OCI-LY1 (cell line): ENCODE measurements at regions not wholly inside any gene's neighbourhood (a gene's known extent, or its start where the extent isn't known, plus 50 kb on each side); places are given as distances from the start of the nearest gene placed in this dataset.

Experiments used
- H2AFZ ChIP-seq: fragments of 200-600 bp; sonication (generic), shearing (Covaris generic); 2 replicates; pipeline ENCODE4 v1.6.0; 2014; ENCODE audit warnings: antibody characterized with exemption, mild to moderate bottlenecking, low read length
- H3F3A ChIP-seq: fragments of 200-600 bp; sonication (generic), shearing (Covaris generic); 2 replicates; pipeline ENCODE4 v1.6.0; 2014; ENCODE audit warnings: mild to moderate bottlenecking, antibody characterized with exemption, low read length, moderate library complexity; ENCODE audit not compliant: insufficient read depth
- H3K27ac ChIP-seq: fragments of 200-600 bp; sonication (generic); 2 replicates; pipeline ENCODE4 v1.5.1; 2014; ENCODE audit warnings: low read length, mixed run types, mild to moderate bottlenecking, low read depth; ENCODE audit not compliant: poor library complexity, severe bottlenecking
- H3K27me3 ChIP-seq: fragments of 200-600 bp; sonication (generic); 2 replicates; pipeline ENCODE4 v1.6.0; 2014; ENCODE audit warnings: antibody characterized with exemption, mild to moderate bottlenecking, low read length, moderate library complexity; ENCODE audit not compliant: insufficient read depth
- H3K36me3 ChIP-seq: fragments of 200-600 bp; sonication (generic); 2 replicates; pipeline ENCODE4 v1.6.1; 2014; ENCODE audit warnings: mild to moderate bottlenecking, antibody characterized with exemption, low read length, moderate library complexity, mixed read lengths; ENCODE audit not compliant: insufficient read depth
- H3K4me1 ChIP-seq: fragments of 200-600 bp; sonication (generic); 2 replicates; pipeline ENCODE4 v1.5.1; 2014; ENCODE audit warnings: mild to moderate bottlenecking, low read length, moderate library complexity; ENCODE audit not compliant: insufficient read depth, severe bottlenecking
- H3K4me2 ChIP-seq: fragments of 200-600 bp; sonication (generic), shearing (Covaris generic); 2 replicates; pipeline ENCODE4 v1.6.1; 2014; ENCODE audit warnings: low read length
- H3K4me3 ChIP-seq: fragments of 200-600 bp; sonication (generic); 2 replicates; pipeline ENCODE4 v1.5.1; 2014; ENCODE audit warnings: low read length, low read depth, mild to moderate bottlenecking, mixed read lengths; ENCODE audit not compliant: poor library complexity, severe bottlenecking
- H3K79me2 ChIP-seq: fragments of 200-600 bp; shearing (Covaris generic); 2 replicates; pipeline ENCODE4 v1.6.1; 2016; ENCODE audit warnings: mixed run types, low read length, mixed read lengths; ENCODE audit not compliant: insufficient read depth
- H3K9ac ChIP-seq: fragments of 200-600 bp; sonication (generic), shearing (Covaris generic); 2 replicates; pipeline ENCODE4 v1.6.1; 2014; ENCODE audit warnings: mild to moderate bottlenecking, low read length, mixed read lengths
- H3K9me2 ChIP-seq: fragments of 200-600 bp; sonication (generic), shearing (Covaris generic); 2 replicates; pipeline ENCODE4 v1.6.1; 2014; ENCODE audit warnings: low read depth, mild to moderate bottlenecking, low read length, mixed read lengths
- H3K9me3 ChIP-seq: fragments of 200-600 bp; shearing (Covaris generic); 2 replicates; pipeline ENCODE4 v1.6.1; 2014; ENCODE audit warnings: low read length, mixed read lengths
- H4K20me1 ChIP-seq: fragments of 200-600 bp; sonication (generic), shearing (Covaris generic); 2 replicates; pipeline ENCODE4 v1.6.0; 2016; ENCODE audit warnings: mild to moderate bottlenecking, low read length; ENCODE audit not compliant: insufficient read depth
- EZH2 ChIP-seq: fragments of 200-600 bp; sonication (generic), shearing (Covaris generic); IDR thresholded peaks from 2 replicates; pipeline ENCODE4 v1.8.0; 2017; ENCODE audit warnings: borderline replicate concordance, mixed run types, mild to moderate bottlenecking, antibody characterized with exemption, low read length, moderate library complexity, mixed read lengths
- TF ChIP-seq, protein P1 (sequence below): fragments of 200-600 bp; sonication (generic), shearing (Covaris generic); IDR thresholded peaks from 2 replicates; pipeline ENCODE4 v1.5.1; 2017; ENCODE audit warnings: mild to moderate bottlenecking, antibody characterized with exemption, low read length, moderate library complexity, mixed read lengths

DNA sequence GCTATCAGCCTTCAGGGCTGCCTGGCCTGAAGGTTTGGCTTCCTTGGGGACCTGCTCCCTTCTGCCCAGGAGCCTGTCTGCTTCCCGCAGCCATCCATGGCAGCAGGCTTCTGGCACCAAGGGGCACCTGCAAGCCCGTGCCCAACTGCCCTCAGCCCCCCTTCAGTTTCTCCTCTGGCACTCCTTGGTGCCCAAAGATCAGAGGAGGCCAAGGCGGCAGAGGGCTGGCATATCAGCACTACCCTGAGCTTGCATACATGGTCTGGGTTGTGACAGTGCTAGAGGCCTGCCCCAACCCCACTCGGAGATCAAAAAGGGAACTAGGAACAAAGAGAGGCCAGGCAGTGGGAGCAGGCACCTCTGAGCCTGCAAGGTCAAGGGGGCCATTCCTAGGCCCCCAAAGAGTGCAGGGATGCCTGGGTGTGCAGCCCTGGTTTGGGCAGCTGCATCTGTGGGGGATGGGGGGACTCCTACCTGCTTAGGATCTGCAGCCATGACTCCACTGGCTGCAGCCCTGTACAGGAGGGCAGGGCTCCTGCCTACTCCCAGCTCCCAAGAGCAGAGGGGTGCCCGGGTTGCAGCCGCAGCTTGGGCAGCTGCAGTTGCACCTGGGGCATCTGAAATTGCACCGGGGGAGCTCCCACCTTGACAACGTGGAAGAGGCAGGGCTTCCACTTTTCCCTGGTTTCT is 76.2 kb upstream of the TP63 start:
- H3K9ac ChIP-seq = no peak overlapping the region

GRCh38 chr3:189555558-189555881 is 75.7 kb upstream of the TP63 start:
- Histone ChIP-seq H4K20me1 (no peaks in the 10 kb centered on the region), H3F3A (no peaks in the 10 kb centered on the region), H3K79me2 (no peaks in the 10 kb centered on the region), H3K4me1 (no peaks in the 10 kb centered on the region), H3K4me3 (no peak overlapping the region), H3K27me3 (no peaks in the 10 kb centered on the region), H3K27ac (no peak overlapping the region), H3K9me3 (no peaks in the 10 kb centered on the region), H3K4me2 (no peak overlapping the region), H3K9me2 (no peaks in the 10 kb centered on the region), H2AFZ (no peak overlapping the region), H3K36me3 (no peaks in the 10 kb centered on the region), H3K9ac (no peak overlapping the region)
- TF ChIP-seq, protein P1, sequence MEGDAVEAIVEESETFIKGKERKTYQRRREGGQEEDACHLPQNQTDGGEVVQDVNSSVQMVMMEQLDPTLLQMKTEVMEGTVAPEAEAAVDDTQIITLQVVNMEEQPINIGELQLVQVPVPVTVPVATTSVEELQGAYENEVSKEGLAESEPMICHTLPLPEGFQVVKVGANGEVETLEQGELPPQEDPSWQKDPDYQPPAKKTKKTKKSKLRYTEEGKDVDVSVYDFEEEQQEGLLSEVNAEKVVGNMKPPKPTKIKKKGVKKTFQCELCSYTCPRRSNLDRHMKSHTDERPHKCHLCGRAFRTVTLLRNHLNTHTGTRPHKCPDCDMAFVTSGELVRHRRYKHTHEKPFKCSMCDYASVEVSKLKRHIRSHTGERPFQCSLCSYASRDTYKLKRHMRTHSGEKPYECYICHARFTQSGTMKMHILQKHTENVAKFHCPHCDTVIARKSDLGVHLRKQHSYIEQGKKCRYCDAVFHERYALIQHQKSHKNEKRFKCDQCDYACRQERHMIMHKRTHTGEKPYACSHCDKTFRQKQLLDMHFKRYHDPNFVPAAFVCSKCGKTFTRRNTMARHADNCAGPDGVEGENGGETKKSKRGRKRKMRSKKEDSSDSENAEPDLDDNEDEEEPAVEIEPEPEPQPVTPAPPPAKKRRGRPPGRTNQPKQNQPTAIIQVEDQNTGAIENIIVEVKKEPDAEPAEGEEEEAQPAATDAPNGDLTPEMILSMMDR = no peak
- TF ChIP-seq EZH2 = no peak

More for the DNA sequence above, 76.2 kb upstream of the TP63 start:
- no peak overlapping the region for H2AFZ ChIP-seq
- no peak overlapping the region for H3K4me2 ChIP-seq
- no peak overlapping the region for H3K27ac ChIP-seq
- H3K4me3 ChIP-seq = no peak overlapping the region
- H3K9me2 ChIP-seq = no peaks in the 10 kb centered on the region
- no peaks in the 10 kb centered on the region for H3K36me3 ChIP-seq
- no peaks in the 10 kb centered on the region for H3K4me1 ChIP-seq
- no peaks in the 10 kb centered on the region for H4K20me1 ChIP-seq
- H3F3A ChIP-seq = no peaks in the 10 kb centered on the region
- no peak for TF ChIP-seq EZH2
- TF ChIP-seq, protein P1 = no peak
- H3K79me2 ChIP-seq = no peaks in the 10 kb centered on the region
- H3K27me3 ChIP-seq = no peaks in the 10 kb centered on the region
- H3K9me3 ChIP-seq = no peaks in the 10 kb centered on the region

GRCh38 chr3:189557824-189558223 is 73.4 kb upstream of the TP63 start:
- no peak overlapping the region for H3K27ac ChIP-seq
- no peaks in the 10 kb centered on the region for H4K20me1 ChIP-seq
- H3K4me1 ChIP-seq = peaks cover 6% of the 10 kb centered on the region
- no peak overlapping the region for H3K4me3 ChIP-seq
- no peaks in the 10 kb centered on the region for H3K79me2 ChIP-seq
- no peaks in the 10 kb centered on the region for H3K36me3 ChIP-seq
- H3K9me2 ChIP-seq = no peaks in the 10 kb centered on the region
- H2AFZ ChIP-seq = no peak overlapping the region
- H3K27me3 ChIP-seq = no peaks in the 10 kb centered on the region
- no peak overlapping the region for H3K9ac ChIP-seq
- no peak overlapping the region for H3K4me2 ChIP-seq
- H3K9me3 ChIP-seq = no peaks in the 10 kb centered on the region
- no peaks in the 10 kb centered on the region for H3F3A ChIP-seq
- no peak for TF ChIP-seq EZH2
- TF ChIP-seq, protein P1 = no peak
